Activated CD4-positive, CD25-positive, alpha-beta regulatory T cell treated with anti-CD3 and anti-CD28 coated beads, Interleukin-2, amount 50 U/mL, for 24 hours (primary cell): ENCODE measurements at regions not wholly inside any gene's neighbourhood (a gene's known extent, or its start where the extent isn't known, plus 50 kb on each side); places are given as distances from the start of the nearest gene placed in this dataset.
A peak's percentile ranks its signal among the peaks of the same experiment; 100 is the strongest.

Source experiments
- ATAC-seq, 2 donors: fragments of 150-1000 bp; cut with Tn5 transposase; one replicate each; pipeline ENCODE4 v1.10.0; 2021; ENCODE audit warnings: mild to moderate bottlenecking in 1 of 2, moderate library complexity in 1 of 2

- ATAC-seq = no peak
Observed at GRCh38 chr4:4735136-4735750, 124.2 kb upstream of the MSX1 start.

GRCh38 chr4:4734425-4734824 lies 125.0 kb upstream of the MSX1 start:
- ATAC-seq = no peak

- ATAC-seq = no peak
Observed at GRCh38 chr4:4733663-4734062, 125.8 kb upstream of the MSX1 start.

- ATAC-seq = no peak
Observed at GRCh38 chr4:4730249-4730648, 129.2 kb upstream of the MSX1 start.

- no peak for ATAC-seq
Observed at GRCh38 chr4:4729206-4729605, 130.3 kb upstream of the MSX1 start.

- no peak for ATAC-seq
Observed at GRCh38 chr4:4727536-4727935, 131.9 kb upstream of the MSX1 start.

GRCh38 chr4:4726051-4726450 lies 133.4 kb upstream of the MSX1 start:
- ATAC-seq = no peak

GRCh38 chr4:4724321-4724720 lies 135.1 kb upstream of the MSX1 start:
- ATAC-seq = no peak

GRCh38 chr4:4721636-4722035 lies 137.8 kb upstream of the MSX1 start:
- no peak for ATAC-seq

GRCh38 chr4:4720646-4721045 lies 138.8 kb upstream of the MSX1 start:
- ATAC-seq = no peak

- no peak for ATAC-seq
Observed at GRCh38 chr4:4719436-4719835, 140.0 kb upstream of the MSX1 start.

GRCh38 chr4:4717692-4718091 lies 141.8 kb upstream of the MSX1 start:
- ATAC-seq = no peak

GRCh38 chr4:4714331-4714730 lies 145.1 kb upstream of the MSX1 start:
- no peak for ATAC-seq

GRCh38 chr4:4712800-4713528 lies 146.5 kb upstream of the MSX1 start:
- no peak for ATAC-seq

GRCh38 chr4:4711902-4712301 lies 147.6 kb upstream of the MSX1 start:
- no peak for ATAC-seq

GRCh38 chr4:4709736-4710135 lies 149.7 kb upstream of the MSX1 start:
- ATAC-seq = no peak

- ATAC-seq = no peak
Observed at GRCh38 chr4:4704267-4704666, 155.2 kb upstream of the MSX1 start.

- ATAC-seq = no peak
Observed at GRCh38 chr4:4697584-4697983, 155.7 kb upstream of the STX18 start.

GRCh38 chr4:4696530-4696929 lies 154.7 kb upstream of the STX18 start:
- no peak for ATAC-seq

GRCh38 chr4:4695497-4695896 lies 153.6 kb upstream of the STX18 start:
- no peak for ATAC-seq

GRCh38 chr4:4694827-4695226 lies 153.0 kb upstream of the STX18 start:
- ATAC-seq = no peak

- no peak for ATAC-seq
Observed at GRCh38 chr4:4694296-4694772, 152.5 kb upstream of the STX18 start.

- no peak for ATAC-seq
Observed at GRCh38 chr4:4693755-4694295, 152.0 kb upstream of the STX18 start.

GRCh38 chr4:4693258-4693657 lies 151.4 kb upstream of the STX18 start:
- ATAC-seq = peak in 1 of 2 donors; percentile 17
